Adrenal gland (tissue), 5 donors: ENCODE measurements at regions not wholly inside any gene's neighbourhood (a gene's known extent, or its start where the extent isn't known, plus 50 kb on each side); places are given as distances from the start of the nearest gene placed in this dataset.

Experiments used
- CTCF ChIP-seq, 6 experiments: fragments of 450-650 bp in 4 of 6; fragments of 200-600 bp in 2 of 6; sonication (generic) in 1 of 6; IDR thresholded peaks; 1 replicate in 5 of 6; 2 replicates in 1 of 6; pipeline versions ENCODE4 v1.5.1 to v1.8.0; 2016 to 2021; ENCODE audit warnings: antibody characterized with exemption in 6 of 6, mild to moderate bottlenecking in 2 of 6, moderate library complexity in 1 of 6
- POLR2A ChIP-seq, 2 donors: fragments of 450-650 bp; IDR thresholded peaks; one replicate each; pipeline ENCODE4 v1.6.1; 2017; ENCODE audit warnings: antibody characterized with exemption in 2 of 2, mild to moderate bottlenecking in 2 of 2, moderate library complexity in 1 of 2
- donor health status: DM: no; HTN: no; CAD: no.

GRCh38 chr14:31965071-31965734, 111.9 kb upstream of the ARHGAP5 start:
- no peak for TF ChIP-seq CTCF (IDR thresholded peaks at IDR 0.05)
- TF ChIP-seq POLR2A (IDR thresholded peaks at IDR 0.05): no peak
